CD4-positive, alpha-beta T cell treated with Interleukin-15 for 1 hour (primary cell): ENCODE measurements at regions not wholly inside any gene's neighbourhood (a gene's known extent, or its start where the extent isn't known, plus 50 kb on each side); places are given as distances from the start of the nearest gene placed in this dataset.
"Not testable (repeated sequence)": the region's sequence is repeated elsewhere in the genome, so short reads cannot be mapped to it uniquely, and the experiment has no call there.

Experiments
- DNase-seq: peaks from one replicate; pipeline ENCODE4 v3.0.0-alpha.2; 2020

DNA sequence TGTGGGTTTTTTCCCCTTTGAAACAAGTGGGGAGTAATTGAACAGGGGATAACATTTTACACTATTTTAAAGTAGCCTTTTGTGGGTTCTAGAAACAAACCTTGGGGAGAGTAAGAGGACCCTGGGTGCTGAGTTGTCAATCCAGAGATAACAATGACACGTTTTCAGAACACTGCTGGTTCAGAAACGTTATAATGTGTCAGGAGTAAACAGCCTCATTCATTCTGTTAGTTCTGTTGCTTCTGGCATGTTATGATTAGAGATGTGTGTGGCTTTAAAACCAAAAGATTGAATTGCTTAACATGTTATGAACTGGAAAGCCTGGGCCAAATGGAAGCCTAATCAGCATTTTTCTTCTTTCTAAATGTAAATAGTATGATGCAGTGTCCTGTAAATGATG, 680.5 kb upstream of the NOVA1 start:
- DNase-seq: no peak

DNA sequence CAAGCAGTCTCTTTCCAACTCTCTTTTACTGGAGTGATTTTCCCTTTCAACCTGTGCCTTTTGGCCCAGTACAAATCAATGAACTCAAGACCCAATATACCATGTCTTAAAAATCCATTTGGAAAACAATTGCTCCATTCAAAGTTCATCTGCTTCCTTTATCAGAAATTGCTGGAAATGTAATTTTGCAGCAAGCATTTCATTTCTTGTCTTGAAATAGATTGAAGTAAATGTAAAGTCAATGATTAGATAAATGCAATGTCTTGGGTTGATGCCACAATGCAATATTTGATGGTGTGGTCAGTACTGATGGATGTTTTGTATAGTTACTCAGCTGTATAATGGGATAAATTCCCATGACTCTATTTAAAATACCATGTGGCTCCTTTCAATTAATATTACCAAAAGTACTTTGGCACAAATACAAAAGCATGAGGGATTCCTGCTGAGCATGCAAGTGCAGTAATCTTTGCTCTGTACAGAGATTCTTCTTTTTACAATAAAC, 707.7 kb upstream of the NOVA1 start:
- DNase-seq: no peak

DNA sequence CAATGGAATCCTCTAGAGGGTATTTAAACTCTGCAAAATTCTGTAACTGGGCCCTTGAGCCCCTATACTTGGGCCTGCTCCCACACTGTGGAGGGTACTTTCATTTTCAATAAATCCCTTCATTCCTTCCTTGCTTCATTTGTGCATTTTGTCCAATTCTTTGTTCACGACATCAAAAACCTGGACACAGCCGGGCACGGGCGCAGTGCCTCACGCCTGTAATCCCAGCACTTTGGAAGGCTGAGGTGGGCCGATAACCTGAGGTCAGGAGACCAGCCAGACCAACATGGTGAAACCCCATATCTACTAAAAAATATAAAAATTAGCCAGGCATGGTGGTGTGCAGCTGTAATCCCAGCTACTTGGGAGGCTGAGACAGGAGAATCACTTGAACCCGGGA, 714.9 kb upstream of the NOVA1 start:
- not testable (repeated sequence) for DNase-seq

DNA sequence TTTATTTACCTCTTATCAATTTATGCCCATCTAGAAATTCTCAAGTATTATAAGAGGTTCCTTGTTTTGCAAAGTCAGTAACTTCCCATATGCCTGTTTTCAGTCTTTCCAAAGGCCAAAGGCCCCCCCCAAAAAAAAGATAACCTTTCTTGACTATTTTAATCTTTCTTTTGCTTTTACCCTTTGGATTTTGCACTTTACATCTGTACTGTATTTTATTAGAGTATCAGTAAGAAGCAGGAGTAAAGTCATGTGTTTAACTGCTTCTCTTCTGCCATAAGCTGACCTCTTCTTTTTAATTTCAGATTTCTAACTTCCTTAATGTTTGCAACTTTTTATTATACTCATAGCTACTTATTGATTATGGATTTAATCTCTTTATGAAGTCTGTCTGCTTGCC, 716.4 kb upstream of the NOVA1 start:
- DNase-seq: no peak

DNA sequence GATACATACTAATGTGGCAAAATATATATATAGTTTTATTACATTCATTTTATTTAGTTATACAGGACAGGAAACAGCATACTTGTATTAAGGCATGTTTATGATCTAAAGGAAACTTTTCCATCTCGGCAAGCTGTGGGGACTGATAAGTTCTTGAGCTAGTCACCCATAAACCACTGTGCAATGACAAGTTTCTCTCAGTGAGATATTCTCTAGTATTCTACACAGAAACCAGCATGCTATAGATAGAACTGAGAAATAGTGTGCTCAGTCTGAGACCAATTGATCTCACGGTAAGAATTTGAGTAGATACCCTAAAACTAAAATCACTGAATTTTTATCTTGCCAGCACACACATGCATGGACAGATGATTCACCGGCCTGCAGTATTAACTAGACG, 717.6 kb upstream of the NOVA1 start:
- DNase-seq: no peak

DNA sequence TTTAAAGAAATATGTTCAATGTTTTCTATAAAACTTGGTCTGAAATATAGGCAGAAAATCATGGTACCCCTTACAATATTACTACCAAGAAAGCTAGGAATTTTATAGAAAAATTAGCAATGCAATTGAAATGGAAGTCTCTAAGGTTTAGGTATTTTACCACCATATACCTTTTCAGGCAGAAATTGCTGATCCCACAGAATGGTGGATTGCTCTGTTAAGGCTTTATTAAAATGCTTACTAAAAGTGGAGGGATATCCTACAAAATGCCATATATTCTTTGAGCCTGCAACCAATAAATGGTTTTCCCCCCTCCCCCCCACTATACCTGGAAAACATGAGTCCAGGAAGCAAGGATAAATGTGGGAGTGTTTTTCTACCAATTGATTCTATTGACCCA, 718.1 kb upstream of the NOVA1 start:
- DNase-seq: no peak

DNA sequence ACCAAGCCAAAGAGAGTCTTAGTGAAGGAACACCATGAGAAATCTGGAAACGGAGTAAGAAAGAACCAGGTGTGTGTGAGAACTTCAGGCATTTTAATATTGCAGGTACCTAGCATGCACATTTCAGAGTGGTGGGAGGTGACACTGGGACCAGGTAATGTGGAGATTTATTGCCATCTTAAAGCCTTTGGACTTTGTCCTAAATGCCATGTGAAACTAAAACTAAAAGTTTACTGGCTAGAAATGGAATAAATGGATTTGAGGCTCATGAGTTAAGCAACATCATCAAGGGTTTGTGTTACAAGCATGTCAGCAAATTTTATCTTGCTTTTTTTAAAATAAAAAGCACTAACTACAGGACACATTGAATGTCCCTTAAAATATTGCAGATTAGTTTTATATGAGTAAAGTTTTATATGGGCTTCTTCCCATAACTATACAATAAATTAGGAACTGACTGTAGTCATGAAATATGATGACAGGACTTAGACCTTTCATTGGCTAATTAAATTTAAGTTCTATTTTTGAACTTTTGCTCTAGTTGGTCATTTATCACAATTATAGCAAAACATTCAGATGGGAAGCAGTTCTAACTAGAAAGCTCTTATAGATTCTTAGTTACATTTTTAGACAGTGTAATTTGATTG, 721.1 kb upstream of the NOVA1 start:
- no peak for DNase-seq

DNA sequence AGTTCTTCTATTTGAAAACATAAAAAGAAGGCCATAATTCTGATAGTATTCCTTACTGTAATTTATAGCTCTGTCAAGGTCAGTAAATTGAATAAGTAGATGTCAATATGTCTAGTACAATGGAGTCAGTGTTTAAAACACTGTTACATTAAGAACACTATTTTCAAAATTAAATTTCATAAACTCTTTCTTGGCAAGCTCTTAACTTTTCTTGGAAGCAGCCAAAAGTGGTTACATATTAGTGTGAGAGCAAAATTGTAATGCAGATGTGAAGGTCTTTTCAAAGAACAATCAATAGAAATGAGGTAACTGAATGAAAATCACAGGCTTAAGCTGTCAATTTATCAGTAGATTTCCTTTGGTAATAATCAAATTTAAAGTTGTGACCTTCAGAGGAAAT, 722.4 kb upstream of the NOVA1 start:
- no peak for DNase-seq

DNA sequence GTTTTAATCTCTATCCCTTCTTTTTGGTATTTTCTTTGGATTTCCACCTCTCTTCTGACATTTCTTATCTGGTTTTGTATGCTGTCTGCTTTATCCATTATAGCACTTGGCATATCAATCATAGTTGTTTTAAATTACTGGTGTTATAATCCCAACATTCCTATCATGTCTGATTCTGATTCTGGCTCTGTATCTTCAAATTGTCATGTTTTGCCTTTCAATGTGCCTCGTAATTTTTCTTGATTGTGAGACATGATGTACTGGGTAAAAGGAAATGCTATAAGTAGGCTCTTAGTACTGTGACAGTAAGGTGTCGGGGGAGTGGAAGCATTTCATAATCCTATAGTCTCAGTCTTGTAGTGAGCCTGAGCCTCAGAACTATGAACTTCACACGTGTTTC, 729.3 kb upstream of the NOVA1 start:
- no peak for DNase-seq

DNA sequence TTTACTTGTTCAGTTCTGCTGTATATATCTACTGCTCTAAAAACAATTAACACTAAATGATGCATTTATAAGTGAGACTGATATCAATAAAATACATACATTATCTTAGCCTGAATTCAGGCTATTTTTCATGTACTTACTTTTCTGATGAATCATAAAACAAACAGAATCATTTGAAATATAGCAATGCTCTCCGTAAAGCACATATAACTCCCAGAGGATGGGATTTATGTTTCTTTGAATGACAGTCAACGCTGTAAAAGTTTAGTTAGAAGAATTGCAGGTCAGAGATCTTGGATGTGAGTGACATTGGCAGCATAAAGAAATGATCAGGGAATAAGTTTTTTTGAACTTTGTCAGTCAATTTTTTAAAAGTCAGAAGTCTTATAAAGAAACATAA, 740.2 kb upstream of the NOVA1 start:
- DNase-seq: no peak

DNA sequence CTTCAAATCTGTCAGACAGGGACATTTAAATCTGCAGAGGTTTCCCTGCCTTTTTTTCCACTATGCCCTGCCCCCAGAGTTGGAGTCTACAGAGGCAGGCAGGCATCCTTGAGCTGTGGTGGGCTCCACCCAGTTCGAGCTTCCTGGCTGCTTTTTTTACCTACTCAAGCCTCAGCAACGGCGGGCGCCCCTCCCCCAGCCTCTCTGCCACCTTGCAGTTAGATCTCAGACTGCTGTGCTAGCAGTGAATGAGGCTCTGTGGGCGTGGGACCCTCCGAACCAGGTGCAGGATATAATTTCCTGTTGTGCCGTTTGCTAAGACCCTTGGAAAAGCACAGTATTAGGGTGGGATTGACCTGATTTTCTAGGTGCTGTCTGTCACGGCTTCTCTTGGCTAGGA, 765.2 kb upstream of the NOVA1 start:
- not testable (repeated sequence) for DNase-seq

DNA sequence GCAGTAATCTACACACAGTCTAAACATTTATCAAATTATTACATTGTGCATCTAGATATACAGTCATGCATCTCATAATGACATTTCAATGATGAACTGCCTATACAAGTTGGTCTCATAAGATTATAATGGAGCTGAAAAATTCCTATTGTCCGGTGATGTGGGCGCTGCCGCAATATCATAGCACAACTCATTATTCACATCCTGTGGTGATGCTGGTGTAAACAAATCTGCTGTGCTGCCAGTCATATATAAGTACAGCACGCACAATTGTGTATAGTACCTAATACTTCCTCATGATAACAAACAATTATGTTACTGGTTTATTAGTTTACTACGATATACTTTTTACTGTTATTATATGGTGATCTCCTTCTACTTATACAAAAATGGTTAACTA, 768.8 kb upstream of the NOVA1 start:
- DNase-seq: no peak

DNA sequence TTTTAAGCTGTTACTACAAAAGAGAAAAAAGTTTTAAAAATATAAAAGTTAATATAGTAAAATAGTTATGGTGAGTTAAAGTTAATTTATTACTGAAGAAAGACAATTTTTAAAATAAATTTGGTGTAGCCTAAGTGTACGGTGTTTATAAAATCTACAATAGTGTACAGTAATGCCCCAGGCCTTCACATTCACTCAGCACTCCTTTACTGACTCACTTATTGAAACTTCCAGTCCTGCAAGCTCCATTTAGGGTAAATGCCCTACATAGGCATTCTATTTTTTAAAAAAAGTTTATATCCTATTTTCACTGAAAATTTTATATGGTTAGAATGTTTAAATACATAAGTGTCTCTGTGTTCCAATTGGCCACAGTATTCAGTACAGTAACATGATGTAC, 769.5 kb upstream of the NOVA1 start:
- DNase-seq: no peak

DNA sequence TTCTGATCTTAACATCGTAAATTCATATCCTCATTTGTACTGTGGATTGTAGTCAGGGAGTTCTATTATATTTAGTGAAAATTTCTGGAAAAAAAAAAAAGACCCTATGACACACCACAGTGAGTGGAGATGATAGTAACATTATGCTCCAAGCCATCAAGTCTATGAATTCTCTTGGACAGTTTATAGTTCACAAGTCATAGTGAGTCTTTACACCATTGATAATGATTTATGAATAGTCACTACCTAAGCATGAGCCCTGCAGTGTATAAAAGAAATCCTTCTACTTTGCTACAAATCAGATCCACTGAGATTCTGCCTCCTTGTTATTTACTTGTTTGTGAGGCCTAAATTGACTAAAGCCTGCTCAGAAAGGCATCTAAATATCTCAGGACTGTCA, 772.2 kb upstream of the NOVA1 start:
- no peak for DNase-seq

DNA sequence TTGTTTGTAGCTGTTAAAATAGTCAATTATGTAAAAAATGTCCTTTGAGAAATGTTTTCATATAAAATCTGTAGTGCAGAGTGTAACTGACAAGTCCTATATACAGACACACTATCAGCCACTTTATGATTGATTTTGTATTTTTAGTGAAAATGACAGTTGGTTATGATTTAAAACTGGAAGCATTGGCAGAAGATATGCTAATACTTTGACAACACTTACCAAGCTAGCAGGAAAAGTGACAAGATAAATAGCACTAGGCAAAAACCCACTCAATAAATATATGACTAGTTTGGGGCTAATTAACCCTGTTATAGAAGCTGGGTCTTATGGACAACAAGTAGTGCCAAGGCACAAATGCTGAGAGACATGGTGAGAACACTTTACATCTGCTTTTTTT, 772.9 kb upstream of the NOVA1 start:
- no peak for DNase-seq

DNA sequence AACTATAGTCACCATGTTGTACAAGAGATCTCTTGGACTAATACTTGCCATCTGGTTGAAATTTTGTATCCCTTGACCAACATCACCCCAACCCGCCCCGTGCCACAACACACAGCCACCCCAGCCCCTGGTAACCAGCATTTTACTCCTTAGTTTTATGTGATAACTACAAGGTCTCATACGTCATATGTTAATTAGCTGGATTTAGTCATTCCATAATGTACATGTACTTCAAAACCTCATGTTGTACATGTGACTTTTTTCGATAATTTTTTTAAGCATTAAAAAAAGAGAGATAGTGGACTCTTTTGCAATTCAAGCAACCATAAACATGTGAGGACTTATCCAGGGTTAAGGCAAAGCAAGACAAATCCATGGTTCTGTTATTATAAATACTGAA, 773.4 kb upstream of the NOVA1 start:
- no peak for DNase-seq

DNA sequence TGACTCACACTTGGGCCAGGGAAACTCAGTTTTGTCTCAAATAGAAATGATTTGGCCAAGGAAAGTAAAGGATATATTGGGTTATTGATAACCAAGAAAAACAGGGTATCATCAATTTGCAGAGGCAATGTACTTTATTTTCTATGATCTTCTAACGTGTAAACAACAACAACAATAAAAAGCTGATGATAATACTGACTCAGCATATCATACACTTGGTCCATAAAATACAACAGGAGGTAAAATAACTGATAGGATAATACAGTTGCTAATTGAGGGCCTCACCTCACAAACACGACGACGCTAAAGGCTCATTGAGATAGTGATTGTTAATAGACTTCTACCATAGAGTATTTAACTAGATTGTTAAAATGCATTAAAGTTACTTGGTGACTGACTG, 774.0 kb upstream of the NOVA1 start:
- DNase-seq: no peak

DNA sequence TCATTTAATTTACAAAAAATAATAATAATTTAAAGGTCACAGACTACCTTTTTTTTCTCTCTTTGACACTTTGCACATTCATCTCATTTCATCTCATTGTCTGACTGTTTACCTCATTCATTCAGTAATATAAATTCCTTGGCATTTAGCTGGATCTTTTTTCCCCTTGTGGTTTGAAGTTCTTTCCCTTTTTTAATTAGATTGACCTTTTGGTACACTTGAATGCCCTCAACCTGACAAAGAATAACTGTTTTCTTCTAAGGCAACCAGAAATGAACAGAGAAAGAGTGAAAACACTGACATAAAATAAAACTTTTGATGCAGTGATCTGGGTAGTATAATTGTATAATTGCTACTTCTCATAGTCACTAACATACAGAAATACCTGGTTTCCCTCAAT, 774.9 kb upstream of the NOVA1 start:
- no peak for DNase-seq

DNA sequence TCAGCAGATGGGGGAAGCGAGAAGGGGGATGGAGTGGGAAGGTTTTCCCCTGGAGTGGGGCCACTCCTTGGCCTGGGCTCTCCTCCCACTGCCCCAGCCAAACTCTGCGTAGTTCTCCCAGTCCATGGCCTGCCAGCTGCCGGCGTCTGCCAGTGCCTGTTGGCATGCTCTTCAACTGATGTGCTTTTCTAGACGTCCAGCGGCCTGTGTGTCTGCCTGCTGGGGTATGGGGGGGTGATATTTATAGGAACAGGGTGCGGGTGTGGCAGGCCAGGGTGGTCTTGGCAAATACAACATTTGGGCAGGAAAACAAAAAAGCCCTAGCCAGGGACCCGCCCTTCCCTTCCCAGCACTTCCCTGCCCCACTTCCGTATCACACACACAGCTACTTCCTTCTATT, 786.3 kb upstream of the NOVA1 start:
- DNase-seq: no peak

DNA sequence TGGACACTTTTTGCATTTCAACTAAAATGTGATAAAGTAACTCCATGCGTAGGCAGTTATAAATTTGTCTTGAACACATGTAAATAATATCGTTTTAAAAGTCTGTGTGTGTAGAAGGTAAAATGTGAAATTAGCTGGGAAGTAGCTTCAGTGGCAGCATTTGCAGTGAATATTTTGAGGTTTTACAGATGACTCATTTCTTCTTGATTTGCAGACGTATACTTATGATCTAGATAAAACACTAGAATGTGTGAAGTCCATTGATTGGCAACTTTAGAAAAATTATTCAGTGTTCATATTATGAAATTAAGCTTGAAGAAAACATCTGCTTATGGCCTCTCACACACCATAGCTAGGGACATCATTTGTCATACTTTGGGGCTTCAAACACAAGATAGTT, 788.6 kb upstream of the NOVA1 start:
- DNase-seq: no peak

DNA sequence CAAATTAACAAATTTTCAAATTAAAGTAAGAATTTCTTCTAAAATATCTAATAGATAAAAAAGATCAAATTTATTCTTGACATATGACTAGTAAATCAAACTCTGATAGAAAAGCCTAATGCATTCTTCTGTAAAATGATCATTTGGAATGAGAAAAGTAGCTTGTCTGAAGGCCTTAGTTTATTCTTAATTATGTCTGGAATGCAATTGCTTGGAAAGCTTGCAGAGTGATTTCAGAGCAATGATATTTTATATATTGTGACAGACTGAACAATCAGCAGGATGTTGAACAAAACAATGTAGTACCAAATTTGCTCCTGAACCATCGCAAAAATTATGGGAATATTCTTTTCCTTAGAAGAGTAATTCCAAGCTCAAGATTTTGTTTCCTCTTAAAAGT, 789.6 kb upstream of the NOVA1 start:
- DNase-seq: no peak

DNA sequence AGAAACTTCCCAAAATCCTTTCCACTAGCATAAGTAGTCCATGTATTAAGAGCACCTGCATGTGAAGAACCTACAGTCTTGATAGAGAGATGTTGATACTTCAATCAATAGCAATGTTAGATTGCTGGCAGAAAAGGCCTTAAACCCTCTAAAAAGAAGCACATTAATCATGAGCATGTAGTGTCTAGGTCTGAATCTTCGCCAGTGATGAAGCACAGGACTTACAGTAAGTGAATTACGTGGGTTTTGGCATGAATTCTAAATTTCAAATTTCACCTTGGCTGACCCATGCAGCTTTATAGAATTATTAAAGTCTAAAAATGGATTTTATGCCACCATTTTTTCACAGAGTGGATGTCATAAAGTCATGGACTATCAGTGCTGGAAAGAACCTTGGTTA, 791.6 kb upstream of the NOVA1 start:
- DNase-seq: no peak

DNA sequence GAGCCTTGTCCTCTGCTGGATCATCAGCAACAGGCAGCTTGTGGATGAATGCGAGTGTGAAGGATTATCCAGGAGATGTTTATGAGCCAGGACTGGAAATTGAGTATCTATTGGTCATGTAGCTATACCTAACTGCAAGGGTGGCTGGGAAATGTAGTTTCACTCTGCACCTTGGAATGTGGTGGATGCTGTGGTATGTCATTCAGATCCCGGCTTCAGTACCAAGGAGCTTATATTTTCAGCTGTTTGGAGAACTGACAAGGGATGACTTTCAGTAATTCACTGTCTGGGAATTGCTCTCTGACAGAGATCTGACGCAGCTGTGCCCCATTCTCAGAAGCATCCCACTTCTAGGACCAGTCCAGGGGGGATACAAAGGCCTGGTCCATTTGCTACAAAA, 792.3 kb upstream of the NOVA1 start:
- no peak for DNase-seq

DNA sequence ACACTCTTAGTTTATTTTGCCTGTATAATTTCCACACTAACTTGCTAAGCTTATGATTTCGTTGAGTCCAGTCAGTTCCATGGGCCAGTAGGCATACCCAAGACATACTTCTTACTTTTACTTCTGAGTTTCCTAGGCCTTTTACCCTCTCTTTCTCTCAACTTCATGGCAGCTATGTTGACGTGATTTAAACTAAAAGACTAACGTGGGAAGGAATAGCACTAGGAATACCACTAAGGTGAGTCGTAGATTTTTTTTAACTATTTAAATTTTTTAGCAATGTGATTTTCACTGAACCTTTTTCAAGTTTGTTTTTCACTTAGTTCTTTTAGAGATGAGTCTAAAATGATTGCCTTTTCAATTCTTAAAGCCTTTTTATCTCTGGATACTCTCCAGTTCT, 793.5 kb upstream of the NOVA1 start:
- DNase-seq: no peak

DNA sequence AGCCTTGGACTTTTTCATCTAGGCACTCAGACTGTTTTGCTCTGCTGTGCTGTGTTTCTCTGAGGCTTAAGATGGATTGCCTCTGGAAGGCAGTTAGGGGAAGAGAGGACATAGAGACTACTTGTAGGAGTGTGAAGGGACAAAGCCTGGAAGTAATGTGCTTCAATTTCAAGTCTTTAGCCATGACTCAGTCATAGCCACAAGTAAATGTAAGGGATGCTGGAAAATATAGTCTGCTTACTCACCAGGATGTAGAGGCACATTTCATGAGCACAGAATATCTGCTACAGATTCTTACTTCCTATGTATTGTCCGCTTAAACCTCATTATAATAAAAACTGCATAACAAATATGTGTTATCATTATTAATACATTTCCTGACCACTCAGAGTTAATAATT, 794.3 kb upstream of the NOVA1 start:
- no peak for DNase-seq

DNA sequence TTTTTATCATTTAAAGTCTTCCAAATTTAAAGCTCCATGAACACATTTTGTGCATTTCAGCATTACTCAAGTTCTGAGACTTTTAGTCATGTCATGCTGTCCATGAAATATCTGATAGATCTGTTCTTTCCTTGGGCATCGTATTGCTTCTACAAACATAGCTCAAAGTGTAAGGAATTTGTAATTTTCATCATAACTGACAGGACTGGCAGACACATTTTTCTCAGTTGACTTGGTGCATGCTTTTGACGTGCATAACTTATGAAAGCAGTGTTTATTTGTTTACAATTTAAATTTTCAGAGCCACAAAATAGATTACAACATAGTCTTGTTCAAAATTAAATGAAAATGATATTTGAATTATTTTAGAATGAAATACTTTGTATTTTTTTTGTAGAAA, 812.1 kb upstream of the NOVA1 start:
- DNase-seq: no peak
